Adrenal gland (tissue), 9 donors: ENCODE measurements at regions not wholly inside any gene's neighbourhood (a gene's known extent, or its start where the extent isn't known, plus 50 kb on each side); places are given as distances from the start of the nearest gene placed in this dataset.

ENCODE experiments used
- DNase-seq, 7 donors: peaks; one replicate each; pipeline ENCODE4 v3.0.0-alpha.2; 2019 to 2020
- H3K27ac ChIP-seq, 5 donors: fragments of 200-600 bp; sonication (generic) in 4 of 5; 1 replicate in 3 of 5; 2 replicates in 2 of 5; pipeline versions ENCODE4 v1.5.1 to v1.8.0; 2016 to 2020; ENCODE audit warnings: mild to moderate bottlenecking in 1 of 5
- H3K27me3 ChIP-seq: fragments of 200-600 bp; 2 replicates; pipeline ENCODE4 v1.8.0; 2021
- H3K36me3 ChIP-seq, 2 donors: fragments of 200-600 bp; replicated peaks in 1 of 2; 1 replicate in 1 of 2; 2 replicates in 1 of 2; pipeline versions ENCODE4 v1.5.1 to v1.8.0; 2018 to 2022
- H3K4me1 ChIP-seq, 2 donors: fragments of 200-600 bp; replicated peaks in 1 of 2; 1 replicate in 1 of 2; 2 replicates in 1 of 2; pipeline versions ENCODE4 v1.5.1 to v1.8.0; 2018 to 2021
- H3K4me3 ChIP-seq, 4 donors: fragments of 200-600 bp; sonication (generic) in 3 of 4; one replicate each; pipeline ENCODE4 v1.5.1; 2016 to 2018
- H3K9me3 ChIP-seq, 3 donors: fragments of 200-600 bp; sonication (generic) in 1 of 3; replicated peaks in 1 of 3; 1 replicate in 2 of 3; 2 replicates in 1 of 3; pipeline versions ENCODE4 v1.5.1 to v1.8.0; 2016 to 2021
- POLR2A ChIP-seq, 2 donors: fragments of 450-650 bp; IDR thresholded peaks; one replicate each; pipeline ENCODE4 v1.6.1; 2017; ENCODE audit warnings: antibody characterized with exemption in 2 of 2, mild to moderate bottlenecking in 2 of 2, moderate library complexity in 1 of 2
- WGBS, 4 donors: extraction: QIAGEN DNeasy Blood & Tissue Kit in 2 of 4; methylation state at CpG; one replicate each; pipeline versions ENCODE4 v1.1.5 to v1.1.7; 2013 to 2017; 5-methylcytosine and 5-hydroxymethylcytosine counted together
- intact Hi-C, 2 donors: fragments of 100-400 bp; cut with DNase I; formaldehyde crosslinking; loops; one replicate each; pipeline versions ENCODE4 v1.14.1 to v1.15.0; 2022 to 2023
- TF ChIP-seq, protein P1 (sequence below), 6 experiments: fragments of 450-650 bp in 4 of 6; fragments of 200-600 bp in 2 of 6; sonication (generic) in 1 of 6; IDR thresholded peaks; 1 replicate in 5 of 6; 2 replicates in 1 of 6; pipeline versions ENCODE4 v1.5.1 to v1.8.0; 2016 to 2021; ENCODE audit warnings: antibody characterized with exemption in 6 of 6, mild to moderate bottlenecking in 2 of 6, moderate library complexity in 1 of 6
- donor health status: healthy with polysubstance abuse.
- donor health status: Bipolar disorder and iron deficiency.
- donor health status: DM: yes; HTN: yes; CAD: no.
- donor health status: DM: no; HTN: no; CAD: no.
- donor health status: DM: no; HTN: no; CAD: no.

- no peak for DNase-seq
- intact Hi-C loops = no loop called here
- Histone ChIP-seq H3K27me3 (no peaks in the 10 kb centered on the region), H3K4me3 (no peak overlapping the region), H3K36me3 (no peaks in the 10 kb centered on the region), H3K9me3 (no peaks in the 10 kb centered on the region), H3K4me1 (no peaks in the 10 kb centered on the region), H3K27ac (no peak overlapping the region)
- TF ChIP-seq POLR2A (IDR thresholded peaks at IDR 0.05) = no peak
- TF ChIP-seq, protein P1, sequence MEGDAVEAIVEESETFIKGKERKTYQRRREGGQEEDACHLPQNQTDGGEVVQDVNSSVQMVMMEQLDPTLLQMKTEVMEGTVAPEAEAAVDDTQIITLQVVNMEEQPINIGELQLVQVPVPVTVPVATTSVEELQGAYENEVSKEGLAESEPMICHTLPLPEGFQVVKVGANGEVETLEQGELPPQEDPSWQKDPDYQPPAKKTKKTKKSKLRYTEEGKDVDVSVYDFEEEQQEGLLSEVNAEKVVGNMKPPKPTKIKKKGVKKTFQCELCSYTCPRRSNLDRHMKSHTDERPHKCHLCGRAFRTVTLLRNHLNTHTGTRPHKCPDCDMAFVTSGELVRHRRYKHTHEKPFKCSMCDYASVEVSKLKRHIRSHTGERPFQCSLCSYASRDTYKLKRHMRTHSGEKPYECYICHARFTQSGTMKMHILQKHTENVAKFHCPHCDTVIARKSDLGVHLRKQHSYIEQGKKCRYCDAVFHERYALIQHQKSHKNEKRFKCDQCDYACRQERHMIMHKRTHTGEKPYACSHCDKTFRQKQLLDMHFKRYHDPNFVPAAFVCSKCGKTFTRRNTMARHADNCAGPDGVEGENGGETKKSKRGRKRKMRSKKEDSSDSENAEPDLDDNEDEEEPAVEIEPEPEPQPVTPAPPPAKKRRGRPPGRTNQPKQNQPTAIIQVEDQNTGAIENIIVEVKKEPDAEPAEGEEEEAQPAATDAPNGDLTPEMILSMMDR (IDR thresholded peaks at IDR 0.05) = no peak
- WGBS, 4 donors = 36 to 46% (median 43%) methylated on average over 2 of the region's 2 CpGs
These were observed 180.8 kb downstream of the HSD17B3 start for GRCh38 chr9:96121136-96121535.

DNA sequence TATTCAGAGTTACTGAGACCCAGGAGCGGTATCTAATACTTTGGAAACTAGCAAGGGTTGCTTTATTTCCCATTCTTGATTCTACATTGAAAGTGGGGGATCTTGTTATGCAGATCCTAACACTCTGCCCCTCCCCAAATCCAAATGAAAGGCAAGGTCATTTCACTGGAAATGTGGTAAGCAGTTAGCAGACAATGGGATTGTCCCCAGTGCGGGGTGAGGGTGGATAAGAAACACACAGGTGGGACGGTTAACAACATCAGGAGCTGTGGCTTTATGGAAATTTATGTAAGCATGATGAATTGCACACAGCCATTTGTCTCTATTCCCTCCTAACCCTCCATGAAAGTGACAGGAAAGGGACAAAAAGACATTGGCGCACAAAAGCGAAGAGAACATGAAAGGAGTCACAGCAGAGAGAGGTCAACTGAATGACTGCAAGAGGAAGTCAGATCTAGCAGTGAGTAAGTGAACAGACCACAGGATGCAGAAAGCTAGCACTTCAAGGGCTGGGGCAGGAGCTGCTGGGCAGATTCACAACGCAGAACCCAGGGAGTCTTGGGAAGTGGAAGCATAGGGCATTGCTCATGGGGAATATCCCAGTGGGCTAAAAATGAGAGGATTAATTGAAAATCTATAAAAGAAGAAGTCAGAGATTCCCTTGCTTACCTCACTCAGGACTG lies 184.4 kb downstream of the HSD17B3 start:
- no peaks in the 10 kb centered on the region for H3K9me3 ChIP-seq
- H3K27me3 ChIP-seq = no peaks in the 10 kb centered on the region
- 72 to 84% (median 76%) methylated on average over 6 of the region's 6 CpGs for WGBS, 4 donors
- H3K4me3 ChIP-seq = no peak overlapping the region
- DNase-seq = no peak
- H3K4me1 ChIP-seq = no peaks in the 10 kb centered on the region
- H3K27ac ChIP-seq = no peak overlapping the region
- TF ChIP-seq, protein P1 (IDR thresholded peaks at IDR 0.05) = no peak
- TF ChIP-seq POLR2A (IDR thresholded peaks at IDR 0.05) = no peak
- H3K36me3 ChIP-seq = no peaks in the 10 kb centered on the region
- intact Hi-C loops = no loop called here

GRCh38 chr9:96116275-96117064 lies 185.5 kb downstream of the HSD17B3 start:
- no peak for TF ChIP-seq POLR2A (IDR thresholded peaks at IDR 0.05)
- TF ChIP-seq, protein P1 (IDR thresholded peaks at IDR 0.05) = no peak
- Histone ChIP-seq H3K27me3 (no peaks in the 10 kb centered on the region), H3K36me3 (no peaks in the 10 kb centered on the region), H3K9me3 (no peaks in the 10 kb centered on the region), H3K27ac (no peak overlapping the region), H3K4me3 (no peak overlapping the region), H3K4me1 (no peaks in the 10 kb centered on the region)
- WGBS, 4 donors = 66 to 85% (median 84%) methylated on average over 4 to 5 of the region's 5 CpGs
- intact Hi-C loops = no loop called here
- DNase-seq = no peak

- H3K9me3 ChIP-seq = no peaks in the 10 kb centered on the region
- H3K36me3 ChIP-seq = no peaks in the 10 kb centered on the region
- H3K4me1 ChIP-seq = no peaks in the 10 kb centered on the region
- WGBS, 4 donors = 76 to 86% (median 80%) methylated on average over 4 of the region's 4 CpGs
- TF ChIP-seq POLR2A (IDR thresholded peaks at IDR 0.05) = no peak
- TF ChIP-seq, protein P1 (IDR thresholded peaks at IDR 0.05) = no peak
- no peak overlapping the region for H3K4me3 ChIP-seq
- intact Hi-C loops = no loop called here
- no peak for DNase-seq
- H3K27ac ChIP-seq = no peak overlapping the region
- H3K27me3 ChIP-seq = no peaks in the 10 kb centered on the region
These were observed 186.1 kb downstream of the HSD17B3 start for GRCh38 chr9:96115836-96116235.
